ENCODE measurements at regions not wholly inside any gene's neighbourhood (a gene's known extent, or its start where the extent isn't known, plus 50 kb on each side); places are given as distances from the start of the nearest gene placed in this dataset.

- TF ChIP-seq CTCF (IDR thresholded peaks at IDR 0.05), result no peak
- no peak for TF ChIP-seq POLR2A (IDR thresholded peaks at IDR 0.05)
Observed at GRCh38 chr11:10633261-10633660, 60.3 kb downstream of the IRAG1 start.

All from Peyer's patch (tissue), 4 donors.